ENCODE measurements at regions not wholly inside any gene's neighbourhood (a gene's known extent, or its start where the extent isn't known, plus 50 kb on each side); places are given as distances from the start of the nearest gene placed in this dataset.

DNA sequence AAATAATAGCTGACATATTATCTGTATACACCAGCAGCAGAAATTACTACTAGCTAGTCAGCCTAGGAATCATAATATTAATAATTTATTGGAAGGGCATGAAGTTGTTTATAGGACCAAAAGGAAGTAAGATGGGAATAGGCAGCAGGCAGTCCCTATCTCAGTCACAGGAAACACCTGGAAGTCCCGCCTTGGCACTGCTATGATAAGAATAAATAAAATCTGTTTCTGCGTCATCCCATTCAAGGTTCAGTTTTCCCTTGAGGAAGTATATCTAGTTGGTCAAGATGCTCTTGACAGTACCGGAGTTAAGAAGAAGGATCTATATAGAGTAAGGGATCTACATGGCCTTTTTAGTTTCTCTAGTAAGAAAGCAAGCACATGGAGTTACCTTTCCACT lies 830.8 kb downstream of the DIAPH3 start:
- Histone ChIP-seq H2AFZ (ENCODE audit: insufficient read depth, low read depth, low read length, poor library complexity, severe bottlenecking) (no peak overlapping the region), H3K27ac (ENCODE audit: low read length in 2 of 2) (no peak overlapping the region), H3K9ac (ENCODE audit: low read length) (no peak overlapping the region), H3K4me1 (ENCODE audit: control insufficient read depth in 2 of 2, insufficient read depth in 2 of 2, low read length in 2 of 2) (no peaks in the 10 kb centered on the region), H4K20me1 (ENCODE audit: control insufficient read depth, insufficient read depth, low read length, poor library complexity, severe bottlenecking) (no peaks in the 10 kb centered on the region), H3K36me3 (replicated peaks in 1 of 2; ENCODE audit: control extremely low read depth in 1 of 2, control insufficient read depth in 1 of 2, extremely low read depth in 1 of 2, insufficient read depth in 2 of 2, low read length in 1 of 2) (no peaks in the 10 kb centered on the region), H3K79me2 (ENCODE audit: control insufficient read depth, insufficient read depth, low read length) (no peaks in the 10 kb centered on the region), H3K4me2 (replicated peaks; ENCODE audit: low read depth, low read length, poor library complexity, severe bottlenecking) (no peak overlapping the region), H3K4me3 (ENCODE audit: control extremely low read depth in 1 of 5, extremely low read depth in 1 of 5, insufficient read depth in 1 of 5, low read depth in 2 of 5, low read length in 4 of 5) (no peak overlapping the region), H3K9me3 (ENCODE audit: control extremely low read depth in 1 of 3, control insufficient read depth in 2 of 3, insufficient read depth in 1 of 3, low read length in 2 of 3) (no peaks in the 10 kb centered on the region), H3K27me3 (replicated peaks in 1 of 4; ENCODE audit: control extremely low read depth in 1 of 4, control insufficient read depth in 3 of 4, insufficient read depth in 4 of 4, low read length in 3 of 4) (no peaks in the 10 kb centered on the region)
- Mint-ChIP-seq H3K4me1 (no peaks in the 10 kb centered on the region), H3K27ac (no peak overlapping the region), H3K27me3 (no peaks in the 10 kb centered on the region), H3K4me3 (no peak overlapping the region), H3K9me3 (ENCODE audit: insufficient read depth) (no peaks in the 10 kb centered on the region)
- CTCF ChIA-PET, result no interaction called here
- TF ChIP-seq, protein P1, sequence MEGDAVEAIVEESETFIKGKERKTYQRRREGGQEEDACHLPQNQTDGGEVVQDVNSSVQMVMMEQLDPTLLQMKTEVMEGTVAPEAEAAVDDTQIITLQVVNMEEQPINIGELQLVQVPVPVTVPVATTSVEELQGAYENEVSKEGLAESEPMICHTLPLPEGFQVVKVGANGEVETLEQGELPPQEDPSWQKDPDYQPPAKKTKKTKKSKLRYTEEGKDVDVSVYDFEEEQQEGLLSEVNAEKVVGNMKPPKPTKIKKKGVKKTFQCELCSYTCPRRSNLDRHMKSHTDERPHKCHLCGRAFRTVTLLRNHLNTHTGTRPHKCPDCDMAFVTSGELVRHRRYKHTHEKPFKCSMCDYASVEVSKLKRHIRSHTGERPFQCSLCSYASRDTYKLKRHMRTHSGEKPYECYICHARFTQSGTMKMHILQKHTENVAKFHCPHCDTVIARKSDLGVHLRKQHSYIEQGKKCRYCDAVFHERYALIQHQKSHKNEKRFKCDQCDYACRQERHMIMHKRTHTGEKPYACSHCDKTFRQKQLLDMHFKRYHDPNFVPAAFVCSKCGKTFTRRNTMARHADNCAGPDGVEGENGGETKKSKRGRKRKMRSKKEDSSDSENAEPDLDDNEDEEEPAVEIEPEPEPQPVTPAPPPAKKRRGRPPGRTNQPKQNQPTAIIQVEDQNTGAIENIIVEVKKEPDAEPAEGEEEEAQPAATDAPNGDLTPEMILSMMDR (IDR thresholded peaks at IDR 0.05), result no peak
- no peak for TF ChIP-seq EZH2 (IDR thresholded peaks at IDR 0.05; ENCODE audit: borderline replicate concordance, insufficient read depth, low read depth, low read length, poor library complexity, severe bottlenecking)
- POLR2A ChIA-PET, result no interaction called here
- ATAC-seq (ENCODE audit: low read depth), result no peak
- 60% methylated on average over 2 of the region's 3 CpGs for WGBS (ENCODE audit: insufficient coverage)
- DNase-seq, result no peak
- intact Hi-C loops (cut with micrococcal nuclease), result no loop called here

DNA sequence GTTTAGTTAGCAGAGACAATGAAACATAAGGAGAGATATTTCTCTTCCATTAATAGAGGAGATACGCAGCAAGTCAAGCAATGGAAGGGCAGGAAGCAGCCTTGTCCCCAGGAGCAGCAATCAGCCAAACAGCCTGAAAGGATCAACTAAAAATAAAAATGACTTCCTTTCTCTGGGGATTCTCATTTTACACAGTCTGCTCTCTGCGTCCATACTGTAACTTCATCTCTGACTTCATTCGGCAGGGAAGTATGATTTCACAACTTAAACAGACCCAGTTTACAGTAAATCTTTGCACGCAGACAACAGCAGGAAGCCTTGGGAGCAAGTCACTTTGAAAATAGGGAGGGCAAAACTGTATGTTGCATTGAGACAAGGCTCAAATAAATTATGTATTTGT lies 826.7 kb downstream of the DIAPH3 start:
- no CpG with 5 or more reads among the region's 4 CpGs for WGBS (ENCODE audit: insufficient coverage)
- Histone ChIP-seq H3K27me3 (replicated peaks in 1 of 4; ENCODE audit: control extremely low read depth in 1 of 4, control insufficient read depth in 3 of 4, insufficient read depth in 4 of 4, low read length in 3 of 4) (no peaks in the 10 kb centered on the region), H3K36me3 (replicated peaks in 1 of 2; ENCODE audit: control extremely low read depth in 1 of 2, control insufficient read depth in 1 of 2, extremely low read depth in 1 of 2, insufficient read depth in 2 of 2, low read length in 1 of 2) (no peaks in the 10 kb centered on the region), H3K9me3 (ENCODE audit: control extremely low read depth in 1 of 3, control insufficient read depth in 2 of 3, insufficient read depth in 1 of 3, low read length in 2 of 3) (no peaks in the 10 kb centered on the region), H3K4me2 (replicated peaks; ENCODE audit: low read depth, low read length, poor library complexity, severe bottlenecking) (no peak overlapping the region), H3K9ac (ENCODE audit: low read length) (no peak overlapping the region), H3K4me1 (ENCODE audit: control insufficient read depth in 2 of 2, insufficient read depth in 2 of 2, low read length in 2 of 2) (no peaks in the 10 kb centered on the region), H4K20me1 (ENCODE audit: control insufficient read depth, insufficient read depth, low read length, poor library complexity, severe bottlenecking) (no peaks in the 10 kb centered on the region), H2AFZ (ENCODE audit: insufficient read depth, low read depth, low read length, poor library complexity, severe bottlenecking) (no peak overlapping the region), H3K79me2 (ENCODE audit: control insufficient read depth, insufficient read depth, low read length) (no peaks in the 10 kb centered on the region), H3K27ac (ENCODE audit: low read length in 2 of 2) (no peak overlapping the region), H3K4me3 (ENCODE audit: control extremely low read depth in 1 of 5, extremely low read depth in 1 of 5, insufficient read depth in 1 of 5, low read depth in 2 of 5, low read length in 4 of 5) (no peak overlapping the region)
- ChIA-PET CTCF (no interaction called here), POLR2A (no interaction called here)
- DNase-seq (no peak), ATAC-seq (ENCODE audit: low read depth) (no peak)
- H3K4me3 Mint-ChIP-seq, result no peak overlapping the region
- H3K27ac Mint-ChIP-seq, result no peak overlapping the region
- intact Hi-C loops (cut with micrococcal nuclease), result no loop called here
- TF ChIP-seq EZH2 (IDR thresholded peaks at IDR 0.05; ENCODE audit: borderline replicate concordance, insufficient read depth, low read depth, low read length, poor library complexity, severe bottlenecking), result no peak
- TF ChIP-seq, protein P1 (IDR thresholded peaks at IDR 0.05), result no peak
- no peaks in the 10 kb centered on the region for H3K4me1 Mint-ChIP-seq
- H3K27me3 Mint-ChIP-seq, result no peaks in the 10 kb centered on the region
- no peaks in the 10 kb centered on the region for H3K9me3 Mint-ChIP-seq (ENCODE audit: insufficient read depth)
